Endothelial cell of umbilical vein (primary cell): ENCODE measurements at regions not wholly inside any gene's neighbourhood (a gene's known extent, or its start where the extent isn't known, plus 50 kb on each side); places are given as distances from the start of the nearest gene placed in this dataset.

Experiments used
- BruUV-seq: library from RNA; stranded (reverse); fragments of 400-500 nt; replicated peaks from 2 replicates; lab custom pipeline; 2021; lab: Mats Ljungman, UMichigan
- CTCF ChIA-PET: fragments of 300-600, 350-600 bp; sonication (Branson Sonifier 250); formaldehyde crosslinking; loops from one replicate; lab custom pipeline; 2021; ENCODE audit warnings: antibody characterized with exemption, inconsistent platforms; lab: Charles Lee
- POLR2A ChIA-PET: fragments of 300-600, 350-600 bp; sonication (Branson Sonifier 250); formaldehyde crosslinking; loops from one replicate; lab custom pipeline; 2021; ENCODE audit warnings: antibody characterized with exemption, inconsistent platforms; lab: Charles Lee
- DNase-seq: peaks from one replicate; pipeline ENCODE4 v3.0.0-alpha.2; 2011; ENCODE audit warnings: low read depth, low spot score
- FAIRE-seq: peaks from 2 replicates; lab custom pipeline; 2011; peaks lifted over from hg19 to GRCh38; lab: Jason Lieb, UNC
- H2AFZ ChIP-seq: 2 replicates; pipeline ENCODE4 v1.6.0; 2012; ENCODE audit warnings: low read depth, low read length, control low read depth, inconsistent platforms
- H3K27ac ChIP-seq: 2 replicates; pipeline ENCODE4 v1.5.1; 2011; ENCODE audit warnings: low read depth, mild to moderate bottlenecking, control low read depth, low read length, moderate library complexity; ENCODE audit not compliant: insufficient read depth
- H3K27me3 ChIP-seq, 2 experiments: 2 replicates each; pipeline versions ENCODE4 v1.6.0 to v1.6.1; 2011; ENCODE audit warnings: low read length in 2 of 2, mixed read lengths in 1 of 2; ENCODE audit not compliant: control insufficient read depth in 2 of 2, insufficient read depth in 2 of 2
- H3K36me3 ChIP-seq, 2 experiments: 2 replicates in 1 of 2; 3 replicates in 1 of 2; pipeline ENCODE4 v1.5.1; 2011; ENCODE audit warnings: low read length in 2 of 2, mild to moderate bottlenecking in 1 of 2, moderate library complexity in 1 of 2; ENCODE audit not compliant: control insufficient read depth in 2 of 2, insufficient read depth in 2 of 2; ENCODE audit errors: extremely low read depth in 1 of 2
- H3K4me1 ChIP-seq: 3 replicates; pipeline ENCODE4 v1.5.1; 2011; ENCODE audit warnings: mild to moderate bottlenecking, low read length; ENCODE audit not compliant: control insufficient read depth, insufficient read depth; ENCODE audit errors: extremely low read depth
- H3K4me2 ChIP-seq: 2 replicates; pipeline ENCODE4 v1.6.1; 2011; ENCODE audit warnings: low read length, control low read depth, mixed read lengths; ENCODE audit not compliant: insufficient read depth
- H3K4me3 ChIP-seq, 3 experiments: fragments of 200-600 bp in 1 of 3; sonication (generic), shearing (Covaris generic) in 1 of 3; replicated peaks in 1 of 3; 2 replicates each; pipeline ENCODE4 v1.5.1; 2011 to 2016; ENCODE audit warnings: control low read depth in 3 of 3, low read length in 3 of 3, mild to moderate bottlenecking in 2 of 3, inconsistent platforms in 1 of 3, low read depth in 1 of 3, moderate library complexity in 1 of 3; ENCODE audit not compliant: insufficient read depth in 1 of 3
- H3K79me2 ChIP-seq: 2 replicates; pipeline ENCODE4 v1.6.0; 2012; ENCODE audit warnings: low read length, inconsistent platforms; ENCODE audit not compliant: control insufficient read depth, insufficient read depth
- H3K9ac ChIP-seq: replicated peaks from 2 replicates; pipeline ENCODE3; 2011; ENCODE audit warnings: low read length, control low read depth; ENCODE audit not compliant: insufficient read depth; ENCODE audit errors: extremely low read depth
- H3K9me1 ChIP-seq: replicated peaks from 3 replicates; pipeline ENCODE4 v1.6.0; 2011; ENCODE audit warnings: mild to moderate bottlenecking, low read length; ENCODE audit not compliant: control insufficient read depth, insufficient read depth; ENCODE audit errors: extremely low read depth
- H3K9me3 ChIP-seq: replicated peaks from 2 replicates; pipeline ENCODE4 v1.5.1; 2012; ENCODE audit warnings: low read length, inconsistent platforms; ENCODE audit not compliant: control insufficient read depth, insufficient read depth
- H4K20me1 ChIP-seq: replicated peaks from 2 replicates; pipeline ENCODE3; 2011; ENCODE audit warnings: mild to moderate bottlenecking, low read length; ENCODE audit not compliant: control insufficient read depth, insufficient read depth; ENCODE audit errors: extremely low read depth
- CTCF ChIP-seq, 2 donors: IDR thresholded peaks; 1 replicate in 1 of 2; 2 replicates in 1 of 2; pipeline ENCODE4 v1.5.1; 2011; ENCODE audit warnings: low read length in 2 of 2, mild to moderate bottlenecking in 2 of 2, moderate library complexity in 2 of 2, control low read depth in 1 of 2, inconsistent platforms in 1 of 2, low read depth in 1 of 2; ENCODE audit not compliant: insufficient read depth in 1 of 2; ENCODE audit errors: extremely low read depth in 1 of 2
- EZH2 ChIP-seq: IDR thresholded peaks from 2 replicates; pipeline ENCODE4 v1.6.1; 2012; ENCODE audit warnings: borderline replicate concordance, low read depth, mild to moderate bottlenecking, moderate library complexity, low read length, inconsistent platforms; ENCODE audit not compliant: severe bottlenecking
- FOS ChIP-seq: IDR thresholded peaks from 2 replicates; pipeline ENCODE4 v1.6.1; 2011; ENCODE audit warnings: mild to moderate bottlenecking, low read length, moderate library complexity, borderline replicate concordance; ENCODE audit not compliant: insufficient read depth
- GATA2 ChIP-seq: IDR thresholded peaks from 2 replicates; pipeline ENCODE4 v1.7.0; 2011; ENCODE audit warnings: low read depth, mild to moderate bottlenecking, moderate library complexity, mixed read lengths, low read length; ENCODE audit not compliant: insufficient read length, insufficient read depth
- JUN ChIP-seq: IDR thresholded peaks from 2 replicates; pipeline ENCODE4 v1.6.1; 2011; ENCODE audit warnings: borderline replicate concordance, low read depth; ENCODE audit not compliant: insufficient read length, insufficient read depth
- MAX ChIP-seq: IDR thresholded peaks from 2 replicates; pipeline ENCODE4 v1.6.1; 2011; ENCODE audit not compliant: insufficient read depth, insufficient read length
- MYC ChIP-seq: IDR thresholded peaks from one replicate; pipeline ENCODE4 v1.6.1; 2011; ENCODE audit warnings: mild to moderate bottlenecking, low read depth, low read length
- POLR2A ChIP-seq: IDR thresholded peaks from 2 replicates; pipeline ENCODE4 v1.6.1; 2012; ENCODE audit warnings: low read depth, mild to moderate bottlenecking, control low read depth, low read length
- POLR2AphosphoS5 ChIP-seq: IDR thresholded peaks from 2 replicates; pipeline ENCODE4 v1.6.1; 2012; ENCODE audit warnings: low read depth, mild to moderate bottlenecking, control low read depth, low read length, moderate library complexity; ENCODE audit not compliant: insufficient read depth
- dilution Hi-C: fragments of 300-500 bp; cut with MboI; formaldehyde crosslinking; loops from one replicate; pipeline ENCODE4 v1.15.0; 2019; ENCODE audit warnings: low sequenced_read_pairs; ENCODE audit not compliant: extremely low pct_ligation_motif_present
- intact Hi-C: fragments of 100-400 bp; cut with micrococcal nuclease; formaldehyde crosslinking; loops from one replicate; pipeline ENCODE4 v1.10.0; 2022

- DNase-seq (no peak), FAIRE-seq (no peak)
- CTCF ChIA-PET: interaction anchor here (0.6 kb wide), 1 partner anchor 43 kb away, joined by 3 read pairs; no protein-coding TSS in a partner anchor
- no peaks in the 10 kb centered on the region for H3K9me1 ChIP-seq
- BruUV-seq: no TSS peak
- no peak overlapping the region for H3K9ac ChIP-seq
- no peaks in the 10 kb centered on the region for H3K79me2 ChIP-seq
- H3K36me3 ChIP-seq: no peaks in the 10 kb centered on the region
- no peak overlapping the region for H3K27ac ChIP-seq
- no peak overlapping the region for H3K4me3 ChIP-seq
- TF ChIP-seq CTCF (IDR thresholded peaks at IDR 0.05; ENCODE audit: extremely low read depth in 1 of 2, insufficient read depth in 1 of 2, low read depth in 1 of 2, low read length in 2 of 2): no peak
- TF ChIP-seq EZH2: no peak
- TF ChIP-seq POLR2A: no peak
- TF ChIP-seq JUN: no peak
- no peak for TF ChIP-seq GATA2
- TF ChIP-seq FOS: no peak
- no peak for TF ChIP-seq MYC
- TF ChIP-seq MAX: no peak
- no peak for TF ChIP-seq POLR2AphosphoS5
- intact Hi-C loops (no loop called here), dilution Hi-C loops (no loop called here)
- no peaks in the 10 kb centered on the region for H3K4me1 ChIP-seq
- no peaks in the 10 kb centered on the region for H4K20me1 ChIP-seq
- no peak overlapping the region for H2AFZ ChIP-seq
- no peak overlapping the region for H3K4me2 ChIP-seq
- POLR2A ChIA-PET: no interaction called here
- no peaks in the 10 kb centered on the region for H3K9me3 ChIP-seq
- H3K27me3 ChIP-seq: no peaks in the 10 kb centered on the region
These were observed 702.9 kb upstream of the GRM3 start for GRCh38 chr7:85940798-85941197.
